Left ventricle myocardium inferior (tissue), 1 donor: ENCODE measurements at regions not wholly inside any gene's neighbourhood (a gene's known extent, or its start where the extent isn't known, plus 50 kb on each side); places are given as distances from the start of the nearest gene placed in this dataset.

Experiments
- DNase-seq: peaks from one replicate; pipeline ENCODE4 v3.0.0-alpha.2; 2020
- H3K27ac ChIP-seq: fragments of 200-600 bp; replicated peaks from 2 replicates; pipeline ENCODE4 v1.8.0; 2021
- H3K27me3 ChIP-seq: fragments of 200-600 bp; 2 replicates; pipeline ENCODE4 v1.8.0; 2021; ENCODE audit warnings: low read depth
- H3K36me3 ChIP-seq: fragments of 200-600 bp; 2 replicates; pipeline ENCODE4 v1.8.0; 2021
- H3K4me1 ChIP-seq: fragments of 200-600 bp; 2 replicates; pipeline ENCODE4 v1.8.0; 2021
- H3K4me3 ChIP-seq: fragments of 200-600 bp; 2 replicates; pipeline ENCODE4 v1.8.0; 2021; ENCODE audit warnings: mild to moderate bottlenecking, moderate library complexity
- H3K9me3 ChIP-seq: fragments of 200-600 bp; replicated peaks from 2 replicates; pipeline ENCODE4 v1.8.0; 2021
- intact Hi-C: fragments of 100-400 bp; cut with micrococcal nuclease; formaldehyde crosslinking; loops from one replicate; pipeline ENCODE4 v1.11.0; 2022
- TF ChIP-seq, protein P1 (sequence below): fragments of 200-600 bp; IDR thresholded peaks from 2 replicates; pipeline ENCODE4 v1.8.0; 2021; ENCODE audit warnings: antibody characterized with exemption, mild to moderate bottlenecking, borderline replicate concordance
- donor health status: DM: no; HTN: yes; CAD: no; lungs with severe emphysema.

DNA sequence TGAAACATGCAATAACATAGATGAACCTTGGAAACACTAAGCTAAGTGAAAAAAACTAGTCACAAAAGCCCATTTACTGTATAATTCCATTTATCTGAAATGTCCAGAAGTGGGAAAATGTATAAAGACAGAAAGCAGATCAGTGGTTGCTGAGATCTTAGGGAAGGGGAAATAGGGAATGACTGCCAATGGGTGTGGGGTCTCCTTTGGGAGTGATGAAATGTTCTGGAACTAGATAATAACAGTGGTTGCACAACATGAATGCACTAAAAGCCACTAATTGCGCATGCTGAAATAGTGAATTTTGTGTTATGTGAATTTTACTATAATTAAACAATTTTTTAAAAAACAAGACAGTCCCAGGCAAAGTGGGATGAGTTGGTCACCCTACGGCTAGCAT is 472.8 kb downstream of the CCDC171 start:
- Histone ChIP-seq H3K4me1 (no peaks in the 10 kb centered on the region), H3K27me3 (no peaks in the 10 kb centered on the region), H3K27ac (no peak overlapping the region), H3K9me3 (no peaks in the 10 kb centered on the region), H3K4me3 (no peak overlapping the region), H3K36me3 (no peaks in the 10 kb centered on the region)
- DNase-seq, result no peak
- TF ChIP-seq, protein P1, sequence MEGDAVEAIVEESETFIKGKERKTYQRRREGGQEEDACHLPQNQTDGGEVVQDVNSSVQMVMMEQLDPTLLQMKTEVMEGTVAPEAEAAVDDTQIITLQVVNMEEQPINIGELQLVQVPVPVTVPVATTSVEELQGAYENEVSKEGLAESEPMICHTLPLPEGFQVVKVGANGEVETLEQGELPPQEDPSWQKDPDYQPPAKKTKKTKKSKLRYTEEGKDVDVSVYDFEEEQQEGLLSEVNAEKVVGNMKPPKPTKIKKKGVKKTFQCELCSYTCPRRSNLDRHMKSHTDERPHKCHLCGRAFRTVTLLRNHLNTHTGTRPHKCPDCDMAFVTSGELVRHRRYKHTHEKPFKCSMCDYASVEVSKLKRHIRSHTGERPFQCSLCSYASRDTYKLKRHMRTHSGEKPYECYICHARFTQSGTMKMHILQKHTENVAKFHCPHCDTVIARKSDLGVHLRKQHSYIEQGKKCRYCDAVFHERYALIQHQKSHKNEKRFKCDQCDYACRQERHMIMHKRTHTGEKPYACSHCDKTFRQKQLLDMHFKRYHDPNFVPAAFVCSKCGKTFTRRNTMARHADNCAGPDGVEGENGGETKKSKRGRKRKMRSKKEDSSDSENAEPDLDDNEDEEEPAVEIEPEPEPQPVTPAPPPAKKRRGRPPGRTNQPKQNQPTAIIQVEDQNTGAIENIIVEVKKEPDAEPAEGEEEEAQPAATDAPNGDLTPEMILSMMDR, result no peak
- intact Hi-C loops, result no loop called here

DNA sequence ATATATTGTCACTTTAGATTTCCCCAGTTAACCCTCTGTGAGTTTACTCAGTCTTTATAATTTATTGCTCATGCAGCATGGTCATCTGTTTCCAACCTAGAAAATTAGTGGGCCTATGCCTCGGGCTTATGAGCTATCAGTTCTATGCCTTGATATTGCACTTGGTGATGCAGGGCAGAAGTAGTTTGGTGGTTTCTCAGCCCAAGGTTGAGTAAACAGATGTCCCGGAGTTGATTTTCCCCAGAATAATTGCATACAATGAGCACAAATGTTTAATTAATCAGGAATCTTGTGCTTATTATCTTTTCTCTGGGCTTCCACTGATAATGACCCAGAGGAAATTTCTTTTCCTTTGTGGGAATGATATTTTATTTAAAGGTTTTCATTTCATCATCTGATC is 474.0 kb downstream of the CCDC171 start:
- Histone ChIP-seq H3K4me1 (no peaks in the 10 kb centered on the region), H3K27me3 (peaks cover 3% of the 10 kb centered on the region), H3K27ac (no peak overlapping the region), H3K36me3 (no peaks in the 10 kb centered on the region), H3K9me3 (no peaks in the 10 kb centered on the region), H3K4me3 (no peak overlapping the region)
- DNase-seq, result no peak
- TF ChIP-seq, protein P1, result no peak
- intact Hi-C loops, result no loop called here

DNA sequence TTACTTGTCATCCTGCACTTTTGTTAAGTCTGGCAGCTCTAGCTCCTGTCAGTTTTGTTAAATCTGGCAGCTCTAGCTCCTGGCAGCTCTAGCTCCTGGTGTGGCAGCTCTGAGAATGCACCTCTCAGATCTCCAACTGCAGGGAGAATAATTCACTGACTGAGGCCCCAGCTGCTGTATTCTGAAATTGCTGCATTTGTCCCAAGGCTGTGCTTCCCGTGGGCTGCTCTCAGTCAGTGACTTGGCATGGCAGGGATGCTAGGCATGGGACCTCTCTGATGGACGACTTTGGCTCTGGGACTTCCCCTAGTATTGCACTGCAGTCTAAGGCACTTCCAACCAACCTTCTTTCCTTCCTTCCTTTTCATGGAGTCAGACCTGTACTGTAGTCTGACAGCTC is 475.7 kb downstream of the CCDC171 start:
- intact Hi-C loops, result no loop called here
- Histone ChIP-seq H3K4me1 (no peaks in the 10 kb centered on the region), H3K36me3 (no peaks in the 10 kb centered on the region), H3K27ac (no peak overlapping the region), H3K9me3 (no peaks in the 10 kb centered on the region), H3K4me3 (no peak overlapping the region), H3K27me3 (peaks cover 3% of the 10 kb centered on the region)
- TF ChIP-seq, protein P1, result no peak
- no peak for DNase-seq

DNA sequence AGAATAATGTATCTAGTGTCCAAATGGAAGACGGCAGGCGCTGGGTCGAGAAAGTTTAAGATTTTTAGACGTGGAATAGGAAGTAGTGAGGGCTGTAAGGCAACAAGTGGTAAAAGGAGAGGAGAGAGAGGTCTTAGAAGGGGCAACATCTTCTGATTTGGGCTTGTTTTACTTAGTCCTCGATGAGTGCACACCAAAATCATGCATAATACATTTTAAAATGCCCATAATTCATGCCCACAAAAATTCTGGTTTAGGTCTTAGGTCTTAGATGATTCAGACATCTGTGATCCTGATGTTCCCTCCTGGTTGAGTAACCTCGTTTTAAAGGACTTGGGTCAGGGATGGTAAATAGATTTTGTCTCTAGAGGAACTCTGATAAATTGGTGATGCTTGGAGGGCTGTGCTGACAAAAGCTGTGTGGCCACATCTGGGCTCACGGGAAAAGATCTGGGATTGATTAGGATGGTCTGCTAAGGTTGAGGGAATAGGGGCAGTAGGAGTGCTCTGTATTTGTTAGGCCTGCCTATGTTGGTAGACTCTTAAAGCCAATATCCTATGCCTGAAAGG is 476.3 kb downstream of the CCDC171 start:
- Histone ChIP-seq H3K4me3 (no peak overlapping the region), H3K27ac (no peak overlapping the region), H3K36me3 (no peaks in the 10 kb centered on the region), H3K27me3 (peaks cover 3% of the 10 kb centered on the region), H3K4me1 (no peaks in the 10 kb centered on the region), H3K9me3 (no peaks in the 10 kb centered on the region)
- intact Hi-C loops, result no loop called here
- TF ChIP-seq, protein P1, result no peak
- DNase-seq, result no peak

DNA sequence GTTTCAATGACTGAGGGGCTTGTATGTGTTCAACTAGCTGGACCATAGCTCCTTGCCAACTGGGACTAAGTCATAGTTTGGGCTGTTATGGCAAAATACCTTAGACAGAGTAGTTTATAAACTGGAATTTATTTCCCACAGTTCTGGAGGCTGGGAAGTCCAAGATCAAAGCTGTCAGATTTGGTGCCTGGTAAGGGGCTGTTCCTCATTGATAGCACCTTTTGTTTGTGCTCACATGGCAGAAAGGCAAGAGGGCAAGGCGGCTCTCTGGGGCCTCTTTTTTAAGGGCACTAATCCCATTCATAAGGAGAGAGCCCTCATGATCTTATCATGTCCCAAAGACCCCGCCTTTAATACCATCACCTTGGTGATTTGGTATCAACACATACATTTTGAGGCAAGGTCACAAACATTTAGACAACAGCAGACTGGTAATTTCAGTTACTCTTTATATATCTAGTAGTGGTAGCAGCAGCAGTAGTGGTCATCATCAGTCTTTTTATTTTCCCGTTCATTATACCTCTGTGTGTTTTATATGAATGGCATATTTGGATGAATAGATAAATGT is 477.0 kb downstream of the CCDC171 start:
- H3K27me3 ChIP-seq, result peaks cover 3% of the 10 kb centered on the region
- DNase-seq, result no peak
- H3K4me1 ChIP-seq, result no peaks in the 10 kb centered on the region
- intact Hi-C loops, result no loop called here
- no peak overlapping the region for H3K27ac ChIP-seq
- H3K36me3 ChIP-seq, result no peaks in the 10 kb centered on the region
- TF ChIP-seq, protein P1, result no peak
- no peaks in the 10 kb centered on the region for H3K9me3 ChIP-seq
- H3K4me3 ChIP-seq, result no peak overlapping the region
